Natural killer cell (primary cell): ENCODE measurements at regions not wholly inside any gene's neighbourhood (a gene's known extent, or its start where the extent isn't known, plus 50 kb on each side); places are given as distances from the start of the nearest gene placed in this dataset.
A peak's percentile ranks its signal among the peaks of the same experiment; 100 is the strongest.

Experiments used
- ATAC-seq, 3 donors: fragments of 150-1000 bp in 2 of 3; fragments of 200-7000 bp in 1 of 3; cut with Tn5 transposase; 1 replicate in 1 of 3; 2 replicates in 2 of 3; pipeline ENCODE4 v1.10.0; 2021; ENCODE audit warnings: mild to moderate bottlenecking in 2 of 3, moderate library complexity in 2 of 3
- DNase-seq, 2 donors: peaks; one replicate each; pipeline versions ENCODE4 v3.0.0 to v3.0.0-alpha.2; 2013 to 2021; ENCODE audit warnings: mixed read lengths in 1 of 2
- H3K27ac ChIP-seq: one replicate; pipeline ENCODE4 v1.5.1; 2013; ENCODE audit warnings: mild to moderate bottlenecking, low read length
- H3K27me3 ChIP-seq: one replicate; pipeline ENCODE4 v1.6.1; 2013; ENCODE audit warnings: low read length; ENCODE audit not compliant: control insufficient read depth, insufficient read depth
- H3K36me3 ChIP-seq: one replicate; pipeline ENCODE4 v1.6.1; 2013; ENCODE audit warnings: low read length; ENCODE audit not compliant: control insufficient read depth, insufficient read depth
- H3K4me1 ChIP-seq: one replicate; pipeline ENCODE4 v1.6.1; 2013; ENCODE audit warnings: low read length; ENCODE audit not compliant: control insufficient read depth, insufficient read depth
- H3K4me3 ChIP-seq: one replicate; pipeline ENCODE4 v1.5.1; 2013; ENCODE audit warnings: low read length
- H3K9me3 ChIP-seq: one replicate; pipeline ENCODE4 v1.6.1; 2013; ENCODE audit warnings: low read length; ENCODE audit not compliant: control insufficient read depth, insufficient read depth
- H3K27ac Mint-ChIP-seq, 2 donors: one replicate each; pipeline ENCODE4 v1.8.0; 2022; ENCODE audit warnings: mild to moderate bottlenecking in 2 of 2, mixed read lengths in 2 of 2, moderate library complexity in 1 of 2
- H3K27me3 Mint-ChIP-seq, 2 donors: one replicate each; pipeline ENCODE4 v1.8.0; 2022; ENCODE audit warnings: low read depth in 2 of 2, mixed read lengths in 2 of 2
- H3K36me3 Mint-ChIP-seq: one replicate; pipeline ENCODE4 v1.8.0; 2022; ENCODE audit warnings: mixed read lengths
- H3K4me1 Mint-ChIP-seq, 2 donors: one replicate each; pipeline ENCODE4 v1.8.0; 2022; ENCODE audit warnings: mixed read lengths in 2 of 2
- H3K4me3 Mint-ChIP-seq: one replicate; pipeline ENCODE4 v1.8.0; 2022; ENCODE audit warnings: mild to moderate bottlenecking, moderate library complexity, mixed read lengths
- H3K9me3 Mint-ChIP-seq, 2 donors: one replicate each; pipeline ENCODE4 v1.8.0; 2022; ENCODE audit warnings: mixed read lengths in 2 of 2
- CTCF ChIP-seq: fragments of 200-600 bp; IDR thresholded peaks from one replicate; pipeline ENCODE4 v1.8.0; 2022; ENCODE audit warnings: antibody characterized with exemption
- WGBS: methylation state at CpG from one replicate; pipeline ENCODE4 v1.1.7; 2013; ENCODE audit warnings: missing lambda C conversion rate; ENCODE audit not compliant: insufficient coverage; 5-methylcytosine and 5-hydroxymethylcytosine counted together
- intact Hi-C: fragments of 100-400 bp; cut with micrococcal nuclease; formaldehyde crosslinking; loops from one replicate; pipeline ENCODE4 v1.14.2; 2022

GRCh38 chr9:100697339-100697738 lies 119.5 kb downstream of the CAVIN4 start:
- Mint-ChIP-seq H3K9me3 (no peaks in the 10 kb centered on the region), H3K4me1 (no peaks in the 10 kb centered on the region), H3K36me3 (no peaks in the 10 kb centered on the region), H3K27me3 (no peaks in the 10 kb centered on the region), H3K4me3 (no peak overlapping the region), H3K27ac (no peak overlapping the region)
- Histone ChIP-seq H3K9me3 (no peaks in the 10 kb centered on the region), H3K36me3 (no peaks in the 10 kb centered on the region), H3K4me3 (no peak overlapping the region), H3K4me1 (no peaks in the 10 kb centered on the region), H3K27ac (no peak overlapping the region), H3K27me3 (no peaks in the 10 kb centered on the region)
- TF ChIP-seq CTCF, result no peak
- WGBS, result no CpG with 5 or more reads among the region's 1 CpG
- ATAC-seq (no peak), DNase-seq (no peak)
- intact Hi-C loops, result loop anchor here (10.0 kb wide), 1 partner anchor 57 kb away; no protein-coding TSS in a partner anchor

- no peaks in the 10 kb centered on the region for H3K27me3 Mint-ChIP-seq
- no peak for TF ChIP-seq CTCF
- 78% methylated on average over 1 of the region's 1 CpG for WGBS
- no peaks in the 10 kb centered on the region for H3K4me1 Mint-ChIP-seq
- Histone ChIP-seq H3K4me3 (no peak overlapping the region), H3K9me3 (no peaks in the 10 kb centered on the region), H3K4me1 (no peaks in the 10 kb centered on the region), H3K27ac (no peak overlapping the region), H3K27me3 (no peaks in the 10 kb centered on the region), H3K36me3 (no peaks in the 10 kb centered on the region)
- DNase-seq (no peak), ATAC-seq (no peak)
- no peak overlapping the region for H3K27ac Mint-ChIP-seq
- H3K36me3 Mint-ChIP-seq, result no peaks in the 10 kb centered on the region
- no peak overlapping the region for H3K4me3 Mint-ChIP-seq
- intact Hi-C loops, result loop anchor here (10.0 kb wide), 1 partner anchor 56 kb away; no protein-coding TSS in a partner anchor
- H3K9me3 Mint-ChIP-seq, result no peaks in the 10 kb centered on the region
Measured at GRCh38 chr9:100698945-100699344, 121.1 kb downstream of the CAVIN4 start.

GRCh38 chr9:100699668-100700067 lies 121.8 kb downstream of the CAVIN4 start:
- H3K9me3 ChIP-seq, result no peaks in the 10 kb centered on the region
- H3K27ac Mint-ChIP-seq, result no peak overlapping the region
- WGBS, result 82% methylated on average over 8 of the region's 8 CpGs
- H3K27me3 Mint-ChIP-seq, result no peaks in the 10 kb centered on the region
- H3K36me3 Mint-ChIP-seq, result no peaks in the 10 kb centered on the region
- no peak for TF ChIP-seq CTCF
- H3K27ac ChIP-seq, result no peak overlapping the region
- H3K4me1 Mint-ChIP-seq, result no peaks in the 10 kb centered on the region
- H3K36me3 ChIP-seq, result no peaks in the 10 kb centered on the region
- no peak overlapping the region for H3K4me3 Mint-ChIP-seq
- H3K9me3 Mint-ChIP-seq, result no peaks in the 10 kb centered on the region
- H3K4me3 ChIP-seq, result no peak overlapping the region
- no peak for ATAC-seq
- no peaks in the 10 kb centered on the region for H3K4me1 ChIP-seq
- no peak for DNase-seq
- intact Hi-C loops, result loop anchor here (10.0 kb wide), 1 partner anchor 55 kb away; no protein-coding TSS in a partner anchor
- no peaks in the 10 kb centered on the region for H3K27me3 ChIP-seq

GRCh38 chr9:100700689-100701318 lies 122.9 kb downstream of the CAVIN4 start:
- Mint-ChIP-seq H3K9me3 (no peaks in the 10 kb centered on the region), H3K36me3 (no peaks in the 10 kb centered on the region), H3K4me3 (no peak overlapping the region), H3K27me3 (no peaks in the 10 kb centered on the region), H3K4me1 (no peaks in the 10 kb centered on the region), H3K27ac (no peak overlapping the region)
- H3K27ac ChIP-seq, result no peak overlapping the region
- no peaks in the 10 kb centered on the region for H3K9me3 ChIP-seq
- no peaks in the 10 kb centered on the region for H3K27me3 ChIP-seq
- DNase-seq (peak in 1 of 2 donors; percentile 15), ATAC-seq (no peak)
- no peaks in the 10 kb centered on the region for H3K4me1 ChIP-seq
- WGBS, result 40% methylated on average over 3 of the region's 5 CpGs
- H3K4me3 ChIP-seq, result no peak overlapping the region
- intact Hi-C loops, result no loop called here
- no peaks in the 10 kb centered on the region for H3K36me3 ChIP-seq
- no peak for TF ChIP-seq CTCF
